IPS DF 6.9 (cell line): ENCODE measurements at regions not wholly inside any gene's neighbourhood (a gene's known extent, or its start where the extent isn't known, plus 50 kb on each side); places are given as distances from the start of the nearest gene placed in this dataset.
A peak's percentile ranks its signal among the peaks of the same experiment; 100 is the strongest.
"Not testable (repeated sequence)": the region's sequence is repeated elsewhere in the genome, so short reads cannot be mapped to it uniquely, and the experiment has no call there.

ENCODE experiments used
- DNase-seq: peaks from one replicate; pipeline ENCODE4 v3.0.0-alpha.2; 2013; ENCODE audit warnings: low read depth, low spot score
- H3K27ac ChIP-seq: one replicate; pipeline ENCODE4 v1.5.1; 2013; ENCODE audit warnings: low read length, control low read depth
- H3K27me3 ChIP-seq: 2 replicates; pipeline ENCODE4 v1.6.1; 2013; ENCODE audit warnings: mild to moderate bottlenecking, low read length; ENCODE audit not compliant: control insufficient read depth, insufficient read depth
- H3K36me3 ChIP-seq: 2 replicates; pipeline ENCODE4 v1.6.1; 2013; ENCODE audit warnings: low read length; ENCODE audit not compliant: control insufficient read depth, insufficient read depth
- H3K4me1 ChIP-seq: 2 replicates; pipeline ENCODE4 v1.6.1; 2013; ENCODE audit warnings: low read length; ENCODE audit not compliant: control insufficient read depth, insufficient read depth
- H3K4me3 ChIP-seq: 2 replicates; pipeline ENCODE4 v1.5.1; 2013; ENCODE audit warnings: mild to moderate bottlenecking, low read length
- H3K9me3 ChIP-seq: 2 replicates; pipeline ENCODE4 v1.6.1; 2013; ENCODE audit warnings: low read length, inconsistent platforms; ENCODE audit not compliant: control insufficient read depth, insufficient read depth
- whole genome bisulfite sequencing: extraction: QIAGEN DNeasy Blood & Tissue Kit; methylation state at CpG from one replicate; pipeline ENCODE4 v1.1.7; 2013; ENCODE audit warnings: mixed read lengths, missing lambda C conversion rate; ENCODE audit not compliant: insufficient read length, insufficient coverage; 5-methylcytosine and 5-hydroxymethylcytosine counted together

DNA sequence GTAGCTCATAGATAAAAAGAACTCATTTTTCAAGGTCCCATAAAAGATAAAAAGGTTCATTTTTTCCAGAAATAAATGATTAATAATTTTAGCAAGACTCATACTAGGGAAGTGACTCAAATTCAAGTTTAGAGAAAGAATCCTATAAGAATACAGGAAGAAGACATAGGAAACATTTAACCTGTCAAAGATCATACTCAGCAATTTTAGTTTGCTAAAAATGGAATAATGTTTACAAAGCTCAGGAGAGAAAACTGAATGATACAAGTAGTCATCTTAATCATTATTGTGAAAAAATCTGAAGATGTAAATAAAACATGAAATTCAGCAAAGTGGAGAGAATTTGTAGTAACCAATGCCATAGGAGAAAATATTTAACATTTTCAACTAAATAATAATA is 926.6 kb downstream of the TBC1D32 start:
- no peak overlapping the region for H3K4me3 ChIP-seq
- no peaks in the 10 kb centered on the region for H3K9me3 ChIP-seq
- DNase-seq: no peak
- H3K27ac ChIP-seq: no peak overlapping the region
- H3K4me1 ChIP-seq: no peaks in the 10 kb centered on the region
- no peaks in the 10 kb centered on the region for H3K27me3 ChIP-seq
- H3K36me3 ChIP-seq: no peaks in the 10 kb centered on the region

DNA sequence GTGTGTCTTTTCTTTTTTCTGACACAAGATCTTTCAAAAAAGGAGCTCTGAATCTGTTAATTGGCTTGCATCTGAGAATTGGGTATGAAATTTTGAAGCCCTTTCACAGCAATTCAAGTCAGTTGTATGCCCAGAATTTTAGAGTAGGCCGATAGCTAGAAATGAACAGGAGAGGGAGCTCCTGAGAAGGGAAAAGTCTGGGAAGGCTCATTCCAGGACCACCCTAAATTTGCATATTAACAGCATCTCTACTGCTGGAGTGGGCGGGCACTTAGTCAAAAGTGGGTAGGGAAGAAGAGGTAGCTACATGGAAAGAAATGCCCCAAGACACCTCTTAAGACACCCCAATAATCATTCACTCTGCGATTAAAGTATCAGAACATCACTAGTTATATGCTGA is 928.3 kb downstream of the TBC1D32 start:
- WGBS: no CpG with 5 or more reads among the region's 3 CpGs
- Histone ChIP-seq H3K27ac (no peak overlapping the region), H3K36me3 (no peaks in the 10 kb centered on the region), H3K4me3 (no peak overlapping the region), H3K27me3 (no peaks in the 10 kb centered on the region), H3K4me1 (no peaks in the 10 kb centered on the region), H3K9me3 (no peaks in the 10 kb centered on the region)
- DNase-seq: peak; percentile 18

DNA sequence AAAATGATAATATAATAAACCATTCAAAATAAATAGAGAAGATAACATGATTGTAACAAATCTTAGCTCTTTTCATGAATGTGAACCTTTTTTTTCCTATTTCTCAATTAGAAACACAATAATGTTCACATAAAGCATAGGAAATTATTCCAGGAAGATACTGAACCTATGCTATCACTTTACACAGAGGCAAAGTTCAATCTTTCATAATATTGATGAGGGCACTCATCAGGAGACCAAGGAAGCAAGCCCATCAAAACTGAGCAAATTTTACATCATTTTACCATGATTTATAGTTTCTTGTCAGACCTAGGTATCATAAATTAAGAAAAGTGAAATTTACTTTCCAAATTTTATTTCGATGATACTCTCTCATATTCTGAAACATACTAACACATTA is 938.5 kb downstream of the TBC1D32 start:
- Histone ChIP-seq H3K27ac (no peak overlapping the region), H3K9me3 (no peaks in the 10 kb centered on the region), H3K36me3 (no peaks in the 10 kb centered on the region), H3K27me3 (no peaks in the 10 kb centered on the region), H3K4me3 (no peak overlapping the region), H3K4me1 (no peaks in the 10 kb centered on the region)
- WGBS: no CpG with 5 or more reads among the region's 1 CpG
- DNase-seq: no peak

DNA sequence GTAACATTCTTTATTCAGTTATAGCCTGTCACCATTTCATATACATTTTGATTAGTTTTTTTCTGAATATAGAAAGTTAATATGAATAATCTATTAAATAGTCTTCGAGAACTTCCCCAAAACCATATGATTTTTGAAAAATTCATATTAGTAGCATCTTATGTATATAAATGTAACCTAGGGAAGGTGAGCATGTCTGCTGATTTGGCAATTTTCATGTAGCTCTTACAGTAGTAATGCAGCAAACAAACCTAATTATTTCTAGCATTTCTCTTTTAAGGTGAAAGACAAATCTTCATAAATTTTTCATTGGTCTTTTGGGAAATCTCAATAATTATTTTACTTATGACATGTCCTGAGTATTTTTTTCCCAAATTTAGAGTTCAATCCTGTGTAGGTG is 939.0 kb downstream of the TBC1D32 start:
- Histone ChIP-seq H3K27ac (no peak overlapping the region), H3K4me3 (no peak overlapping the region), H3K27me3 (no peaks in the 10 kb centered on the region), H3K9me3 (no peaks in the 10 kb centered on the region), H3K4me1 (no peaks in the 10 kb centered on the region), H3K36me3 (no peaks in the 10 kb centered on the region)
- no CpG with 5 or more reads among the region's 1 CpG for WGBS
- DNase-seq: no peak

DNA sequence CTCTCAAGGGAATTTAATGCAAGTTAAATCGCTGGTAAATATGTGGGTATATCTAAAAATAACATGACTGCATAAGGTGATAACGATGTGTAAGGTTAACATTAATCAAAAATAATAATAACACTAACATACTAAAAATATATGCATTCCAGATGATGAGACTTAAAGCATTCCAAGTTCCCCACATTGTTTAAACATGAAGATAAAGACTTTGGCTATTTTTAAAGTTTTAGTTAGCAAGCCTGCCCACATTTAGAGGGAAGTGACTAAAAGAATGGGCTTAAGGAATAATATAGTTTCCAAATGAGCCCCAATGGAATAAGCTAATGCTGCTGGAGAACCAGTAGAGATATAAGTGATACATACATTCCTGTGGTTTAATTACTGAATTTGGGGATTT is 941.3 kb downstream of the TBC1D32 start:
- no peak overlapping the region for H3K27ac ChIP-seq
- H3K9me3 ChIP-seq: no peaks in the 10 kb centered on the region
- H3K36me3 ChIP-seq: no peaks in the 10 kb centered on the region
- no peaks in the 10 kb centered on the region for H3K27me3 ChIP-seq
- no peak overlapping the region for H3K4me3 ChIP-seq
- no peaks in the 10 kb centered on the region for H3K4me1 ChIP-seq
- no CpG with 5 or more reads among the region's 2 CpGs for WGBS
- DNase-seq: no peak

DNA sequence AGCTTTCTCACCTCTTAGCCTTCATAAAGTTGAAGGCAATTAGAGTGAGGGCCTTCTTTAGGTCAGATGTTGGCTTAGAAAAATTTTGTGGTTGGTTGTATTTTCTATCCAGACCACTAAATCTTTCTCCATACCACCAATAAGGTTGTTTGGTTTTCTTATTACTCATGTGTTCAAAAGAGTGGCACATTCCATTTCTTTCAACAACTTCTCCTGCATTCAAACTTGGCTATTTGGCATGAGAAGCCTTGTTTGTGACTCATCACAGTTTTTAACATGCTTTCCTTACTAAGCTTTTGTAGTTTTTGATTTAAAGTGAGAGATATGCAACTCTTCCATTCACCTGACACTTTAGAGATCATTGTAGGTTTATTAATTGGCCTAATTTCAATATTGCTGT is 949.6 kb downstream of the TBC1D32 start:
- no peak overlapping the region for H3K4me3 ChIP-seq
- H3K4me1 ChIP-seq: no peaks in the 10 kb centered on the region
- H3K9me3 ChIP-seq: no peaks in the 10 kb centered on the region
- H3K36me3 ChIP-seq: no peaks in the 10 kb centered on the region
- DNase-seq: no peak
- H3K27ac ChIP-seq: no peak overlapping the region
- no peaks in the 10 kb centered on the region for H3K27me3 ChIP-seq

DNA sequence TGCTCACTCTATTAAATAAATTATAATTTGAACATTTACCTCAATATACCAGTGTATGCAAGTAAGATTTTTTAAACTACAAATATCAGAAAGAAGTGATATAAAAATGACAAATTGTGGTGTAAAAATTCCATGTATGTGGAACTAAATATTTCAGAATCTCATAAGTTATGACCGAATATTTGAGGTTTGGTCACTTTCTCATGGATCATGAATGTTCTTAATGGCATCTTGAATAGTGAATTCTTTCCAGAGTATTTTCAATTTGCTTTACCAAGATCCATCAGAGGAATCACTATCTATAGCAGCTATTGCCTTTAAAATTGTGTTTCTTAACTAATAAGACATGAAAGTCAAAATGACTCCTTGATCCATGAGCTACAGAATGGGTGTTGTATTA is 950.6 kb downstream of the TBC1D32 start:
- Histone ChIP-seq H3K4me1 (no peaks in the 10 kb centered on the region), H3K9me3 (no peaks in the 10 kb centered on the region), H3K4me3 (no peak overlapping the region), H3K27ac (no peak overlapping the region), H3K36me3 (no peaks in the 10 kb centered on the region), H3K27me3 (no peaks in the 10 kb centered on the region)
- no peak for DNase-seq
- WGBS: no CpG with 5 or more reads among the region's 1 CpG

DNA sequence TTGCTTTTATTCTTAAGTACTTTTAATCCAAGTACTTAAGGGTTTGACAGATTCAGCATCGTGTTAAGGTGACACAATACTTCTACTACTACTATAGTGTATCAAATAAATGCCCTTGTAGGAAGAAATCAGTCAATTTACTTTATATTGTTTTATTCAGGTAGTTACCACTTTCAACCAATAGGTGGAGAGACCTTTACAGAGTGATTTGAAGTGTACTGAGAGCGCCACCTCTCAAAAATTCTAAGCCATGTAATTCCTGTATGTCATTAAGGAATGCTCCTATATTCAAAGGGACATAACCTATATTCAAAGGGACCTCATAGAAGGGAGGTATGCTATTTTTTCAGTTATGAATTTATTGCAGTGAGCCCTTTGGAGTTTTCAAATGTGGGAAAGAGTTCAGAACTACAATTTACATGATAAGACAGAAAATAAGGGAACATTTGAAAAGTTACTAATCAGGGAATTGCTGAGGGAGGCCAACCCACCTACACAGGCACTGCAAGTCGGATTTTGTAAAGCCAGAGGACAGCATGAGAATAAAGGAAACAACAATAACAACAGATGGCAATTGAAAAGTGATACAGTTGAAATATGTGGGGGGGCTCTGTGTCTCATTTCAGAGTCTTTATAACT is 955.6 kb downstream of the TBC1D32 start:
- Histone ChIP-seq H3K27ac (no peak overlapping the region), H3K27me3 (no peaks in the 10 kb centered on the region), H3K9me3 (no peaks in the 10 kb centered on the region), H3K36me3 (no peaks in the 10 kb centered on the region), H3K4me1 (no peaks in the 10 kb centered on the region), H3K4me3 (no peak overlapping the region)
- no CpG with 5 or more reads among the region's 3 CpGs for WGBS
- DNase-seq: peak; percentile 25

DNA sequence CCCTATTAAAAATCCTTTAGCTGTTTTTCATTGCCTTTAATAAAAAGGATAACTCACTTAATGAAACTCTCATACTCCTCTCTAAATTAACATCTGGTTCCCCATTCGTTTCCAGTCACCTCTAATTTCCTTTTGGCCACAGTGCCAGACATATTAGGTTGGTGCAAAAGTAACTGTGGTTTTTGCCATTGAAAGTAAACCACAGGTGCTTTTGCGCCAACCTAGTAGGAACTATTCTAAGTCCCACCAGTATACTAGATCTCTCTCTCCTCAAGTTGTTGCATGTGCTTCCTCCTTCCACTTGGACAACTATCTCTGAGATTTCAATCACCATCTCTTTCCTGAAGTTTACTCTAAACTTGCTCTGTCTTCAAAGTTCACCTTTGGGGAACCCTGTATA is 961.1 kb downstream of the TBC1D32 start:
- WGBS: no CpG with 5 or more reads among the region's 2 CpGs

DNA sequence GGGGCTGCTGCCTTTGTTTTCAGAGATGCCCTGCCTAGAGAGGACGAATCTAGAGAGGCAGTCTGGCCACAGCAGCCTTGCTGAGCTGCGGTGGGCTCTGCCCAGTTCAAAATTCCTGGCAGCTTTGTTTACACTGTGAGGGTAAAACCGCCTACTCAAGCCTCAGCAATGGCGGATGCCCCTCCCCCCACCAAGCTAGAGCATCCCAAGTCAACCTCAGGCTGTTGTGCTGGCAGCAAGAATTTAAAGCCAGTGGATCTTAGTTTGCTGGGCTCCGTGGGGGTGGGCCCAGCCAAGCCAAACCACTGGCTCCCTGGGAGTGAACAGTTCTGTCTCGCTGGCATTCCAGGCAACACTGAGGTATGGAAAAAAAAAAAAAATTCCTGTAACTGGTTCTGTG is 970.9 kb downstream of the TBC1D32 start:
- H3K4me1 ChIP-seq: peaks cover 2% of the 10 kb centered on the region
- H3K27ac ChIP-seq: no peak overlapping the region
- DNase-seq: peak; percentile 5
- WGBS: no CpG with 5 or more reads among the region's 6 CpGs
- no peaks in the 10 kb centered on the region for H3K9me3 ChIP-seq
- no peak overlapping the region for H3K4me3 ChIP-seq
- H3K36me3 ChIP-seq: no peaks in the 10 kb centered on the region
- H3K27me3 ChIP-seq: no peaks in the 10 kb centered on the region

More for the DNA sequence above, 961.1 kb downstream of the TBC1D32 start:
- no peak overlapping the region for H3K27ac ChIP-seq
- H3K9me3 ChIP-seq: no peaks in the 10 kb centered on the region
- no peaks in the 10 kb centered on the region for H3K27me3 ChIP-seq
- no peak overlapping the region for H3K4me3 ChIP-seq
- no peak for DNase-seq
- H3K36me3 ChIP-seq: no peaks in the 10 kb centered on the region
- H3K4me1 ChIP-seq: no peaks in the 10 kb centered on the region

DNA sequence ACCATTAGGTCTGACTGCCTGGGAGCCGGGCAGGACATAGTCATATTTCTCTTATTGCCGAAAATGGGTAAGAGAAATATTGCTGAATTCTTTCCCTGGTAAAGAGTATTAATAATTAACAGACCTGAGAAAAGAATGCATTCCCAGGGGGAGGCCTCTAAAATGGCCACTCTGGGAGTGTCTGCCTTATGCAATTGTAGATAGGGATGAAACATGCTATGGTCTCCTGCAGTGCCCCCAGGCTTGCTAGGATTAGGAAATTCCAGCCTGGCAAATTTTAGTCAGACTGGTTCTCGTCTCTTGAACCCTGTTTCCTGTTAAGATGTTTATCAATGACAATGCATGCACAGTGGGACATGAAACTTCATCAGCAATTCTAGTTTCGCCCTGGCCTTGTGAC is 975.7 kb downstream of the TBC1D32 start:
- H3K27ac ChIP-seq, H3K27me3 ChIP-seq, H3K36me3 ChIP-seq, DNase-seq, H3K4me3 ChIP-seq, H3K4me1 ChIP-seq, H3K9me3 ChIP-seq: not testable (repeated sequence)
- no CpG with 5 or more reads among the region's 4 CpGs for WGBS
